Stimulated activated CD4-positive, alpha-beta T cell treated with anti-CD3 and anti-CD28 coated beads, Interleukin-15, amount 100 ng/mL, for 1 hour (primary cell): ENCODE measurements at regions not wholly inside any gene's neighbourhood (a gene's known extent, or its start where the extent isn't known, plus 50 kb on each side); places are given as distances from the start of the nearest gene placed in this dataset.

ENCODE experiments used
- DNase-seq, 2 donors: peaks; one replicate each; pipeline ENCODE4 v3.0.0-alpha.2; 2020; ENCODE audit warnings: low read depth in 1 of 2, low spot score in 1 of 2

- DNase-seq: no peak
Observed at GRCh38 chr2:145596416-145596815, 1076.5 kb upstream of the ZEB2 start.

GRCh38 chr2:145595296-145595695, 1075.4 kb upstream of the ZEB2 start:
- no peak for DNase-seq

- DNase-seq: no peak
Observed at GRCh38 chr2:145593991-145594614, 1074.2 kb upstream of the ZEB2 start.

GRCh38 chr2:145593280-145593679, 1073.4 kb upstream of the ZEB2 start:
- no peak for DNase-seq

- DNase-seq: no peak
Observed at GRCh38 chr2:145592361-145592760, 1072.4 kb upstream of the ZEB2 start.

DNA sequence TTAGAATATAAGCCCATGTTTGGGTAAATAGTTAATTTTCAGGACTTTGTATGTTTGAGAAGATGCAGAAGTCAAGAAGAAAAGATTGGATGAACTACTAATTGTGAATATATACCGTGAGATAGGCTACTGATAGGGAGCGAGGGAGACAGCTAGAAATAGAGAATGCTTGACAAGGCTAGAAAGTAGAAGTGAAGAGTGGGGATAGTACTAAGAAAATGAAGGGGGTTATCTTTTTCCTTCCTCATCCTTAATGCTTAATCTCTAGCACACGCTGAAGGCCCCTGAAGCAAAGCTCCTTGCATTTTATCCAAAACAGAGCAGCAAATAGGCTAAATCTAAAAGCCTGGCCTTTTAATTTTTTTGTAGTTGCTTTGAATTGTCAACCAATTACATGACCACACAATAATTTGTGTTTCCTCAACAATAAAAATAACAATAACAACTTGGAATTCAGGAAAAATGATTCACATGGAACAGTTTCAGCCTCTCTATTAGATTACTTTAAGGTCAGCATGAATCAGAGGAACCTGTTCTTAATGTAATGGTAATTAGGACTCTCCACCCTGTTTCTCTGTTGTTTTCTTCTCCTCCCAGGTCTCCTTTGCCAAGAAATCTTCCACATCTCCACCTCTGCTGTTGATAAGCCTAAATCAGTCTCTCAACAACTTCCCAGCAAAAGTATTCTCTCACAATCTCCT, 1071.3 kb upstream of the ZEB2 start:
- no peak for DNase-seq

DNA sequence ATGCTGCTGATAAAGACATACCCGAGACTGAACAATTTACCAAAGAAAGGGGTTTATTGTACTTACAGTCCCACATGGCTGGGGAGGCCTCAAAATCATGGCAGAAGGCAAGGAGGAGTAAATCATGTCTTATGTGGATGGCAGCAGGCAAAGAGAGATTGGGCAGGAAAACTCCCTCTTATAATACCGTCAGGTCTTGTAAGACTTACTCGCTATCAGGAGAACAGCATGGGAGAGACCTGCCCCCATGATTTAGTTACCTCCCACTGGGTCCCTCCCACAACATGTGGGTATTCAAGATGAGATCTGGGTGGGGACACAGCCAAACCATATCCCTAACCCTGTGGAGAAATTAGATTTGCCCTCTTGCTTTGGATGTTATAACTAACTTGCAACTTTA, 1068.0 kb upstream of the ZEB2 start:
- DNase-seq: no peak

- DNase-seq: no peak
Observed at GRCh38 chr2:145584353-145584752, 1064.4 kb upstream of the ZEB2 start.

- DNase-seq: no peak
Observed at GRCh38 chr2:145573608-145574007, 1053.7 kb upstream of the ZEB2 start.

GRCh38 chr2:145572238-145572637, 1052.3 kb upstream of the ZEB2 start:
- DNase-seq: no peak

GRCh38 chr2:145569108-145569507, 1049.2 kb upstream of the ZEB2 start:
- no peak for DNase-seq

DNA sequence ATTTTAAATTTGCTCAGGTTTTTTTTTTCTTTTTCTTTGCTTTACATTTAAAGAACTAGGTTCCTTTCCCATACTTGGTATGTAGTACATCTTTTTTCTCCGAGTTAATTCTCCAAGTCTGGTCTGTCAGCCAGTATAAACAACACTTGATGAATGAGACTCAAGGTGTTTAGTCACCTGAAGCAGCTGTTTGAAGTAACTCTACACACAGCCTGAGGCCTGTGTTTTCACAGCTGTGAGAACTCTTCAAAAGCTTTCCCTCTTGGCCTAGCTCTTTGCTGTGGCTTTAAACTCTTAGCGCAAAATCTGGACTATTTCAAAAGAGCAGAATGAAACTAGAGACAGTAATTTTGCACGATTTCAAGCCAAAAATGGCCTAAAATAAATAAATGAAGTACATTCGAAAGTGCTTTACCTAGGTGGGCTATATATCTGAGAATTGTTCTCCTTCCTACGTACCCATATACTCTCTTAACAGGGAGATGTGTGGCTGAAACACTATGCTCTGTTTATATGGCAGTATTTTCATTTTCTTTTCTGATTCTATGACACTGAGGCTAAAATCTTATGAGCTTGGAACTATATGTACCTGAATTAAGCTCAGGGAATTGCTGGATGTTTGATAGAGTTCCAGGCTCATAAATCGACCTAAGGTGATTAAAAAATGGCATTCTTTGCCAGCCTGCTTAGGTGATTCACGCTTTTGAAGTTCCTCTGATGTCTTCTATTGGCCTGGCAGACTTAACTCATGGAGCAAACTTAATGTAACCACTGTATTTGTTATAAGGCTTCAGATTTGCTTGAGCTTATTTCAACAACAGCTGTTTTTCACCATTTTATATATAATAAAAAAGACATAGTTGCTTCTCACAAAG, 1044.1 kb upstream of the ZEB2 start:
- DNase-seq: no peak

DNA sequence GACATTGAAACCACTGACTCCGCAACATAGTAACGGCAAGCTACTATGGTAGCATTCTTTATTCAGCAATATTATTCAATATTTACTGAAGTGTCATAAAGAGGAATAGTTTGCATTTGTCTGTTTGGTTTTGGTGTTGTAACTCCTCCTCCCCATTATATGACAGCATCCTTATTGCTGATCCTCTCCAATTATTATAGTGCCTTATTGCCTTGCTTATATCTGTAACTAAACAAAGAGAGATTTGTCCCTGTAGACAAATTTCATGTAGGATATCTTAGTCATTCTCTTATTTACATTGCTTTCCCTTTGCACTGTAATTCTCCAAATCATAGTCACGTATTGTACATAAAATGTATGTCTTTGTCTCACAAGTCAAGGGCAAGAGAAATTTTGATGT, 1041.2 kb upstream of the ZEB2 start:
- no peak for DNase-seq

DNA sequence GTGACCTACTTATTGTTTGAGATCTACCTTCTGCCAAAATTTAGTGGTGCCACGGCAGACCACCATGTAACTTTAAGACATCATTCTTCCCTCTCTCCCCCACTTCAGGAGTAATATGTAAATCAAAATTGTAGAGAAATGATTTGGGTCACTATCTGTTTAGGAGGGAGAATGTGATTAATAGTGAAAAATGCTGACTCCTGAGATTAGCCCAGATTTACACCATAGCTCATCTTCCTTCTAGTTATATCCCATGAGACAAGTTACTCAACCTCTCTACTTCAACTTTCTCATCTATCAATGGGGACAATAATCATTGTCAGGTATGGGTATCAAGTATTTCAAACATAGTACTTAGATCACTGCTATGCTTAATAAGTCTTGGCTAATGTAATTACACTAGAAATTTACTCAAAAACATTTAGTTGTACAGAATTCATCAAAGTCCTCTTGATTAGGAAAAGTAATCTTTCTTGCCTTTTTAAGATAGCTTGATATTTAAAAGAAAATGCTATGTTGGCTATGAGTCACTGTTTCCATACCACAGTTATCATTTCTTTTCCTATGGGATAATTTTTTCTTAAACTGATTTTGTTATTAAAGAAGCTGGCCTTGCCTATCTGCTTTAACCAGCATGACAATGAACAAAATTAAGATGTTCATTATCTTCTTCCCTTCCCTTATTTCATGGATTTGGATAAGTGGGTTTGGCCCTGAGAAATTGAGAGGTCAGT, 1038.9 kb upstream of the ZEB2 start:
- DNase-seq: no peak

GRCh38 chr2:145555360-145555759, 1035.4 kb upstream of the ZEB2 start:
- no peak for DNase-seq

DNA sequence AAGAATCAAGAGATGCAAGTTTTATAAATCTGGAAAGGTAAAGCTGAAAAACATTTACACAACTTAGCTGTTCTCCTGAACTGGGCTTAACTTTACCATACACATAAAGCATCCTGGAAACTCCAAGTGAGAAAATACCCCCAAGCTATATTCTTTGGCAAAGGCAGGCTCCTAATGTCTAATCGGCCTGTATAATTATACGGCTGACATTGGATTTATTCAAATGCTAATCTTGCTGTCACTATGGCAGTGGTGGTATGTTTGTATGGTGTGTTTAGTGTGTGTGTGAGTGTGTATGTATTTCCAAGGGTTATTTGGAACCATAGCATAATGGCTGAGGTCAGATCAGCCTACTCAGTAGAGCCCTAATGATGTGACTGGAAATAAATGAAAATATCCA, 1031.8 kb upstream of the ZEB2 start:
- DNase-seq: no peak

- no peak for DNase-seq
Observed at GRCh38 chr2:145548479-145548878, 1028.6 kb upstream of the ZEB2 start.

DNA sequence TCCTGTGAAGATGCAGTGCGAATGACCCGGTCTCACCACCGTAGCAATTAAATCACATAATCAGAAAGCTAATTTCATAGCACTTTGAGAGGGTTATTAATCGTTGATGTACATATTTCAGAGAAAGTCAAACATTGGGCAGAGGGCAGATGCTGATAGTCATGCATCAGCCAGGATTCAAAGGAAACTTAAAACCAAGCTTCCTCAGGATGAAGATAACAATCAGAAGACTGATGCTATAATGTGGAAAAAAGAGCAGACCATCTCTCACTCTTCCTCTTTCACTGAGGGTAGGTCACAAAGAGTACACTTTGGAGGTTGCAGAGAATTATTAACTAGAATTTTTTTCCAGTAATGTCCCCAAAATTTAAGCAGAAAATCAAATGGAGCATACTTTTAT, 1027.7 kb upstream of the ZEB2 start:
- no peak for DNase-seq

DNA sequence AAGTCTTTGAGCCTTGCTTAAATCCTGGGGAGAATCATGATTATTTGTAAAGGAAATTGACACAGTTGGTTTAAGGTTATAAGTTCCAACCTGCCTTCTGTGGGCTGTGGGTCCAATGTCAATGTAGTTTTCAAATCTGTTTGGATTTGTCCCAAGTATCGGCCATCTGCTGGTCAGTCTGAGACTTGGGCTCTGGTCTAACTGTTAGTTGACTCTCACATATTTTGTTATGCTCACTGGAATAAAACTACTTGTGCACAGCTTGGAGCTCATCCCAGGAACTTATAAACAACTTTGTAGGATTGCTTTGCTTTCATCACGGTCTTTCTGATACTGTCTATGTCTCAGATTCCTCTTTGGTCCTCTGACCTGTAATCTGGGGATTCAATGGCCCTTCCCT, 1026.2 kb upstream of the ZEB2 start:
- DNase-seq: no peak

DNA sequence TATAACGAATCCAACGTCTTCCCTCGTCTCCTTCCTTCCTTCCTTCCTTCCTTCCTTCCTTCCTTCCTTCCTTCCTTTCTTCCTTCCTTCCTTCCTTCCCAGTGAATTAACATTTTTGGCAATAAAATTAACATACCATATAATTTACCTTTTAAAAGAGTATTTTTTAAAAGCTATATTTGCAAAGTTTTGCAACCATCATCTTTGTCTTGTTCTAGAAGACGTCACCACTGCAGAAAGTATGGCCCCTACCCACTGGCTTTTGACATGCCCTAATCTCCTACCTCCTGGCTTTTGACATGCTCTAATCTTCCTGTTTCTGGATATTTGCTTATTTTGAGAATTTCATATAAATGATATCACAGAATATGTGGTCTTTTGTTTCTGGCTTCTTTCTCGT, 1023.9 kb upstream of the ZEB2 start:
- DNase-seq: no peak

- DNase-seq: no peak
Observed at GRCh38 chr2:145543155-145543554, 1023.2 kb upstream of the ZEB2 start.

DNA sequence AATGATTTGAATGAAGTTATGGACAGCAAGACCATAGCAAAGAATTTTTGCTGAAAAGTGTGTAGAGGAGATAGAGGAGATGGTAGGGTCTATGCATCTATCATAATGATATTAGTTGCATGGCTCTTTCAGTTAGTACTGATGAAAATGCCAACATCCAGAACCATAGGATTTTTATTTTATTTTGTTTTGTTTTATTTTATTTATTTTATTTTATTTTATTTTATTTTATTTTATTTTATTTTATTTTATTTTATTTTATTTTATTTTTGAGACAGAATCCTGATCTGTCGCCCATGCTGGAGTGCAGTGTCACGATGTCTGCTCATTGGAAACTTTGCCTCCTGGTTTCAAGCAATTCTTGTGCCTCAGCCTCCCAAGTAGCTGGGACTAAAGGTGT, 1021.1 kb upstream of the ZEB2 start:
- DNase-seq: no peak
